Lower leg skin (tissue), 3 donors: ENCODE measurements at regions not wholly inside any gene's neighbourhood (a gene's known extent, or its start where the extent isn't known, plus 50 kb on each side); places are given as distances from the start of the nearest gene placed in this dataset.

Experiments used
- CTCF ChIP-seq, 3 donors: fragments of 450-650 bp; IDR thresholded peaks; one replicate each; pipeline ENCODE4 v1.5.1; 2016; ENCODE audit warnings: antibody characterized with exemption in 3 of 3, mild to moderate bottlenecking in 3 of 3, moderate library complexity in 2 of 3
- POLR2A ChIP-seq, 2 donors: fragments of 450-650 bp; IDR thresholded peaks; one replicate each; pipeline ENCODE4 v1.6.1; 2016 to 2017; ENCODE audit warnings: antibody characterized with exemption in 2 of 2, mild to moderate bottlenecking in 1 of 2, moderate library complexity in 1 of 2

GRCh38 chr9:65432051-65432450, 147.0 kb upstream of the FOXD4L5 start:
- TF ChIP-seq POLR2A (IDR thresholded peaks at IDR 0.05): no peak
- no peak for TF ChIP-seq CTCF (IDR thresholded peaks at IDR 0.05)
